ENCODE measurements at regions not wholly inside any gene's neighbourhood (a gene's known extent, or its start where the extent isn't known, plus 50 kb on each side); places are given as distances from the start of the nearest gene placed in this dataset.
"Not testable (repeated sequence)": the region's sequence is repeated elsewhere in the genome, so short reads cannot be mapped to it uniquely, and the experiment has no call there.

DNA sequence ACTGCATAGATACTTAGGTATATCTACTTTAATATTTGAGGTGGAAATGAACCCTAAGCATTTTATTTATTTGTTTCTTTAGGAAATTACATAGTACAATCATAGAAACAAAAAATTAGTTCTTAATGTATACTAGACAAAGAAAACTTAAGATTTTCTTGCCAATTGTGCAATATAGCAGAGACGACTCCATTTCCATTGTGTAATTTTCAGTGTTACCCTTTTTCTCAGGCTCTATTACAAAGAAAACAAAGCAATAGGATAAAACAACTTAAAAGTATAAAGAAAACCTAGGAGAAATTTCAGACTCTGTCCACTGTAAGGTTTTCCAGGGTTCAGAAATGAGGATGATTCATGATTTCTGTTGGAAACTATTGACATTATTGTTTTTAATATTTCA lies 89.0 kb upstream of the SERTAD2 start:
- Histone ChIP-seq H3K27me3 (ENCODE audit: control insufficient read depth in 3 of 3, insufficient read depth in 3 of 3, low read length in 2 of 3) (no peaks in the 10 kb centered on the region), H3K27ac (ENCODE audit: low read depth in 1 of 2, low read length in 1 of 2) (no peak overlapping the region), H3K36me3 (ENCODE audit: control insufficient read depth in 4 of 4, insufficient read depth in 4 of 4, low read length in 4 of 4) (no peaks in the 10 kb centered on the region), H3K4me1 (ENCODE audit: control insufficient read depth in 5 of 5, insufficient read depth in 5 of 5, low read length in 5 of 5) (no peaks in the 10 kb centered on the region), H3K4me3 (no peak overlapping the region), H3K9ac (ENCODE audit: insufficient read depth in 1 of 2, low read length in 2 of 2) (no peak overlapping the region), H3K9me3 (ENCODE audit: control insufficient read depth in 4 of 4, insufficient read depth in 3 of 4, low read length in 3 of 4) (no peaks in the 10 kb centered on the region)
- ATAC-seq (ENCODE audit: insufficient read depth, low FRiP score) (no peak), DNase-seq (peak in 1 of 3 donors; percentile 28)
- 45 to 62% methylated on average over 1 of the region's 1 CpG for WGBS, 2 donors
- TF ChIP-seq, protein P1, sequence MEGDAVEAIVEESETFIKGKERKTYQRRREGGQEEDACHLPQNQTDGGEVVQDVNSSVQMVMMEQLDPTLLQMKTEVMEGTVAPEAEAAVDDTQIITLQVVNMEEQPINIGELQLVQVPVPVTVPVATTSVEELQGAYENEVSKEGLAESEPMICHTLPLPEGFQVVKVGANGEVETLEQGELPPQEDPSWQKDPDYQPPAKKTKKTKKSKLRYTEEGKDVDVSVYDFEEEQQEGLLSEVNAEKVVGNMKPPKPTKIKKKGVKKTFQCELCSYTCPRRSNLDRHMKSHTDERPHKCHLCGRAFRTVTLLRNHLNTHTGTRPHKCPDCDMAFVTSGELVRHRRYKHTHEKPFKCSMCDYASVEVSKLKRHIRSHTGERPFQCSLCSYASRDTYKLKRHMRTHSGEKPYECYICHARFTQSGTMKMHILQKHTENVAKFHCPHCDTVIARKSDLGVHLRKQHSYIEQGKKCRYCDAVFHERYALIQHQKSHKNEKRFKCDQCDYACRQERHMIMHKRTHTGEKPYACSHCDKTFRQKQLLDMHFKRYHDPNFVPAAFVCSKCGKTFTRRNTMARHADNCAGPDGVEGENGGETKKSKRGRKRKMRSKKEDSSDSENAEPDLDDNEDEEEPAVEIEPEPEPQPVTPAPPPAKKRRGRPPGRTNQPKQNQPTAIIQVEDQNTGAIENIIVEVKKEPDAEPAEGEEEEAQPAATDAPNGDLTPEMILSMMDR (IDR thresholded peaks at IDR 0.05; ENCODE audit: control extremely low read depth, extremely low read depth) = no peak

DNA sequence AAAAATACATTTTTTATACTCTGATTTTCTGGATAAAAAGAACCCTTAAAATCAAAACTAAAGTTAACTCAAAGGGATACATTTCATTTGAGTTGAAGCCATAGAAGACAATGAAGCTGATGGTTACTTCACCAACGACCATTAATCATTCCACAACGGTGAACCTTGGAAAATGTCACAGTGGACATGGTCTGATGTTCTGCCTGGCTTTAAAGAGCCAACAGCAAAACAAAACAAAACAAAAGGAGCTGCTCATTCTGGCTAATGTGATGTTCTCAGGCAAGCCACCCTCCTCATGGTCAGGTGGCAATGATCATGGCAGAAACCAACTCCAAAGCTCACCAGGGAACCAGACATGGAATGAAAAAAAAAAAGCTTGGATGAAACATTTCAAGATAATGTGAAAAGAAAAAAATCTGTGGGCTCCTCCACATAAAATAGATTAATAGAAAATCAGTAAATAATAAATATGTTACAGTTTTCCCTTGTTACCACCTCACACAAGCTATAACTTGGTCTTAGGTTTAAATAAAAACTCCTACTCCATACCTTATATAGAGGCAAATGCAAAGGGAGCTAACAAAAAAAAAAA lies 90.1 kb upstream of the SERTAD2 start:
- WGBS, 2 donors = 83 to 86% methylated on average over 2 of the region's 2 CpGs

DNA sequence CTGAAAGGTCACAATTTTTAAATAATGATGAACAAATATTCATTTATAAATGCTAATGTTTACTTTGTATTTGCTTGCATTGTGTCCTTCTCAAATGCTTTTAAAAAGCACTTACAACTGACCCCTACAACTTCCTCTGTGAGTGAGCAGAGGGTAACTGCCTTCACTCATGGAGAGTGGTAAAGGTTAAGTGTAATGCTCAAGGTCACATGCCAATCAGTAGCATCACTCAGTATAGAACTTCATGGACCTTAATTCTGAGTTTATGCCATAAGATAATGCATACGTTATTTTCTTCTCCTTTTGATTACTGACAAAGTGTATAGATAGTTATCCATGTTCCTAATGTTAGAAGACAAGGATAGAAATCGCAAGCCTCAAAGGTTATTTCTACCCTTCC lies 91.8 kb upstream of the SERTAD2 start:
- no peak overlapping the region for H3K4me3 ChIP-seq
- ATAC-seq (ENCODE audit: insufficient read depth, low FRiP score) = no peak
- H3K9ac ChIP-seq (ENCODE audit: insufficient read depth in 1 of 2, low read length in 2 of 2) = no peak overlapping the region
- no peak for DNase-seq
- no peaks in the 10 kb centered on the region for H3K9me3 ChIP-seq (ENCODE audit: control insufficient read depth in 4 of 4, insufficient read depth in 3 of 4, low read length in 3 of 4)
- H3K27me3 ChIP-seq (ENCODE audit: control insufficient read depth in 3 of 3, insufficient read depth in 3 of 3, low read length in 2 of 3) = no peaks in the 10 kb centered on the region
- TF ChIP-seq, protein P1 (IDR thresholded peaks at IDR 0.05; ENCODE audit: control extremely low read depth, extremely low read depth) = no peak
- 81 to 83% methylated on average over 2 of the region's 2 CpGs for WGBS, 2 donors
- H3K4me1 ChIP-seq (ENCODE audit: control insufficient read depth in 5 of 5, insufficient read depth in 5 of 5, low read length in 5 of 5) = peaks cover 0 to 12% (median 6%) of the 10 kb centered on the region in 5 donors
- no peak overlapping the region for H3K27ac ChIP-seq (ENCODE audit: low read depth in 1 of 2, low read length in 1 of 2)
- H3K36me3 ChIP-seq (ENCODE audit: control insufficient read depth in 4 of 4, insufficient read depth in 4 of 4, low read length in 4 of 4) = no peaks in the 10 kb centered on the region

More for the DNA sequence above, 90.1 kb upstream of the SERTAD2 start:
- ATAC-seq (ENCODE audit: insufficient read depth, low FRiP score) (no peak), DNase-seq (no peak)
- no peaks in the 10 kb centered on the region for H3K36me3 ChIP-seq (ENCODE audit: control insufficient read depth in 4 of 4, insufficient read depth in 4 of 4, low read length in 4 of 4)
- no peak overlapping the region for H3K27ac ChIP-seq (ENCODE audit: low read depth in 1 of 2, low read length in 1 of 2)
- no peak overlapping the region for H3K9ac ChIP-seq (ENCODE audit: insufficient read depth in 1 of 2, low read length in 2 of 2)
- no peaks in the 10 kb centered on the region for H3K27me3 ChIP-seq (ENCODE audit: control insufficient read depth in 3 of 3, insufficient read depth in 3 of 3, low read length in 2 of 3)
- TF ChIP-seq, protein P1 (IDR thresholded peaks at IDR 0.05; ENCODE audit: control extremely low read depth, extremely low read depth) = no peak
- no peaks in the 10 kb centered on the region for H3K9me3 ChIP-seq (ENCODE audit: control insufficient read depth in 4 of 4, insufficient read depth in 3 of 4, low read length in 3 of 4)
- H3K4me1 ChIP-seq (ENCODE audit: control insufficient read depth in 5 of 5, insufficient read depth in 5 of 5, low read length in 5 of 5) = peaks cover 0 to 4% (median 2%) of the 10 kb centered on the region in 5 donors
- H3K4me3 ChIP-seq = no peak overlapping the region

DNA sequence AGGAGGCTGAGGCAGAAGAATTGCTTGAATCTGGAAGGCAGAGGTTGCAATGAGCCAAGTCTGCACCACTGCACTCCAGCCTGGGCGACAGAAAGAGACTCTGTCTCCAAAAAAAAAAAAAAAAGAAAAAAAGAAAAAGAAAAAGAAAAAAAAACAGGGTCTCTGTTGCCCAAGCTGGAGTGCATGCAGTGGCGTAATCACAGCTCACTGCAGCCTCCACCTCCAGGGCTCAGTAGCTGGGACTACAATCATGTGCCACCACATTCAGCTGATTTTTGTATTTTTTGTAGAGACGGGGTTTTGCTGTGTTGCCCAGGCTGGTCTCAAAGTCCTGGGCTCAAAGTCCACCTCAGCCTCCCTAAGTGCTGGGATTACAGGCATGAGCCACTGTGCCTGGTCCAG lies 94.0 kb upstream of the SERTAD2 start:
- H3K9ac ChIP-seq (ENCODE audit: insufficient read depth in 1 of 2, low read length in 2 of 2); H3K27me3 ChIP-seq (ENCODE audit: control insufficient read depth in 3 of 3, insufficient read depth in 3 of 3, low read length in 2 of 3); H3K4me3 ChIP-seq; H3K9me3 ChIP-seq (ENCODE audit: control insufficient read depth in 4 of 4, insufficient read depth in 3 of 4, low read length in 3 of 4); DNase-seq; H3K27ac ChIP-seq (ENCODE audit: low read depth in 1 of 2, low read length in 1 of 2); ATAC-seq (ENCODE audit: insufficient read depth, low FRiP score); H3K36me3 ChIP-seq (ENCODE audit: control insufficient read depth in 4 of 4, insufficient read depth in 4 of 4, low read length in 4 of 4): not testable (repeated sequence)
- 45 to 78% methylated on average over 3 of the region's 3 CpGs for WGBS, 2 donors
- H3K4me1 ChIP-seq (ENCODE audit: control insufficient read depth in 5 of 5, insufficient read depth in 5 of 5, low read length in 5 of 5) = peaks cover 0 to 19% (median 9%) of the 10 kb centered on the region in 5 donors
